ENCODE measurements at regions not wholly inside any gene's neighbourhood (a gene's known extent, or its start where the extent isn't known, plus 50 kb on each side); places are given as distances from the start of the nearest gene placed in this dataset.

DNA sequence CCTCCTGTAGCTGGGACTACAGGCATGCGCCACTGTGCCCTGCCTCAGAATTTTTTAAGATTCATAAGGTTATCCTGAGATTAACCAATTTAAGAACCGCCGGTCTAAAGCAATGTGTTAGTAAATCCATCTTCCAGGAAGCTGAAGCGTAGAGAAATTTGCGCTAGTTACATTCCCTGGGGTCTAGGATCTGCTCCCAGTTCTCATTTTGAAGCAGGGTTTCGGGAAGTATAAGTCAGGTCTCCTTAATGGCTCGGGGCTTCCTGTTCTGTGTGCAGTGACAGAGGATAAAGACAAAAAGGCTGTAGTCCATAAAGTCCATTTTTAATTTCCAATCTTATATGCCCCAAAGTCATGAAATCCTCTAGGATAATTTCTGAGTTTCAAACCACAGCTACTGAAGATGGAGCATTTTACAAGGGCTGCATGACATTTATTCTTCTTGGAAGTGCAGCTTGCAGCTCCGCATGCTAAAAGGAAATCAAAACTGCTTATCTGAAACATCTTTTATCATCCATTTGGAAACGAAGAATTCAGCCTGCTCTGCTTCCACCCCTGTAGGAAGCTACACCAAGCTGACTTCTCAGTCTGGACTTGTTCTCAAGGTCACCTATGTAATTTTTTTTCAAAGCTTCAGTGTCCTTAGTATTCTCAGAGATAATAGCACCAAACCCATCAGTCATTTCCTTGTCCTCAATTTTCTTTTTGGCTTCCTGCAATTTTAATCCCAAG lies 326.1 kb downstream of the PRL start:
- H3K27ac ChIP-seq (ENCODE audit: low read depth in 1 of 2, low read length in 1 of 2), result peak overlapping the region in 1 of 2 donors; percentile 33
- WGBS, 2 donors, result 38 to 47% methylated on average over 9 of the region's 9 CpGs
- H3K9me3 ChIP-seq (ENCODE audit: control insufficient read depth in 4 of 4, insufficient read depth in 3 of 4, low read length in 3 of 4), result no peaks in the 10 kb centered on the region
- DNase-seq, result no peak
- TF ChIP-seq, protein P1, sequence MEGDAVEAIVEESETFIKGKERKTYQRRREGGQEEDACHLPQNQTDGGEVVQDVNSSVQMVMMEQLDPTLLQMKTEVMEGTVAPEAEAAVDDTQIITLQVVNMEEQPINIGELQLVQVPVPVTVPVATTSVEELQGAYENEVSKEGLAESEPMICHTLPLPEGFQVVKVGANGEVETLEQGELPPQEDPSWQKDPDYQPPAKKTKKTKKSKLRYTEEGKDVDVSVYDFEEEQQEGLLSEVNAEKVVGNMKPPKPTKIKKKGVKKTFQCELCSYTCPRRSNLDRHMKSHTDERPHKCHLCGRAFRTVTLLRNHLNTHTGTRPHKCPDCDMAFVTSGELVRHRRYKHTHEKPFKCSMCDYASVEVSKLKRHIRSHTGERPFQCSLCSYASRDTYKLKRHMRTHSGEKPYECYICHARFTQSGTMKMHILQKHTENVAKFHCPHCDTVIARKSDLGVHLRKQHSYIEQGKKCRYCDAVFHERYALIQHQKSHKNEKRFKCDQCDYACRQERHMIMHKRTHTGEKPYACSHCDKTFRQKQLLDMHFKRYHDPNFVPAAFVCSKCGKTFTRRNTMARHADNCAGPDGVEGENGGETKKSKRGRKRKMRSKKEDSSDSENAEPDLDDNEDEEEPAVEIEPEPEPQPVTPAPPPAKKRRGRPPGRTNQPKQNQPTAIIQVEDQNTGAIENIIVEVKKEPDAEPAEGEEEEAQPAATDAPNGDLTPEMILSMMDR (IDR thresholded peaks at IDR 0.05; ENCODE audit: control extremely low read depth, extremely low read depth), result no peak
- H3K27me3 ChIP-seq (ENCODE audit: control insufficient read depth in 3 of 3, insufficient read depth in 3 of 3, low read length in 2 of 3), result no peaks in the 10 kb centered on the region
- no peaks in the 10 kb centered on the region for H3K36me3 ChIP-seq (ENCODE audit: control insufficient read depth in 4 of 4, insufficient read depth in 4 of 4, low read length in 4 of 4)
- H3K9ac ChIP-seq (ENCODE audit: insufficient read depth in 1 of 2, low read length in 2 of 2), result no peak overlapping the region
- ATAC-seq (ENCODE audit: insufficient read depth, low FRiP score), result no peak
- H3K4me3 ChIP-seq, result no peak overlapping the region
- peaks cover 0 to 32% (median 7%) of the 10 kb centered on the region in 5 donors for H3K4me1 ChIP-seq (ENCODE audit: control insufficient read depth in 5 of 5, insufficient read depth in 5 of 5, low read length in 5 of 5)

DNA sequence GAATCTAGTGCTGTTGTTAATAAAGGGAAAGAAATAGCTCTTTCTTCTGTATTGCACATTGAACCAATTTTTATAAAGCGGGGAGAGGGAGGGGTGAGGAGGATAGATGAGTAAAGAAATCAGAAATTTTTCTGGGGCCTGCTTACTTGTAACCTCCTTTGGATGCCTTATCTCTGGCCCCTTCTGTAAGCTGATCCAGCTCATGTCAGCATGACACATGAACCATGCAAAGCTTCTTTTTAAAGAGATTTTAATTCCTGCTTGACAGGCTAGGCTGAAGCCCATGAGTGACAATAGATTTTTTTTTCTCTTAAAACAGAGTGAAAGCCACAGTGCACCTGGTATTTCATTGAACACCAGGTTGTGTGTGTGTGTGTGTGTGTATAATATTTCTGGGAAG lies 325.3 kb downstream of the PRL start:
- no peak for ATAC-seq (ENCODE audit: insufficient read depth, low FRiP score)
- no peak overlapping the region for H3K27ac ChIP-seq (ENCODE audit: low read depth in 1 of 2, low read length in 1 of 2)
- H3K4me1 ChIP-seq (ENCODE audit: control insufficient read depth in 5 of 5, insufficient read depth in 5 of 5, low read length in 5 of 5), result peaks cover 0 to 32% (median 7%) of the 10 kb centered on the region in 5 donors
- no peaks in the 10 kb centered on the region for H3K9me3 ChIP-seq (ENCODE audit: control insufficient read depth in 4 of 4, insufficient read depth in 3 of 4, low read length in 3 of 4)
- no peaks in the 10 kb centered on the region for H3K27me3 ChIP-seq (ENCODE audit: control insufficient read depth in 3 of 3, insufficient read depth in 3 of 3, low read length in 2 of 3)
- 100% methylated on average over 1 of the region's 1 CpG; no CpG with 5 or more reads in 1 of the 2 donors for WGBS, 2 donors
- no peak overlapping the region for H3K9ac ChIP-seq (ENCODE audit: insufficient read depth in 1 of 2, low read length in 2 of 2)
- H3K4me3 ChIP-seq, result no peak overlapping the region
- no peaks in the 10 kb centered on the region for H3K36me3 ChIP-seq (ENCODE audit: control insufficient read depth in 4 of 4, insufficient read depth in 4 of 4, low read length in 4 of 4)
- DNase-seq, result no peak
- TF ChIP-seq, protein P1 (IDR thresholded peaks at IDR 0.05; ENCODE audit: control extremely low read depth, extremely low read depth), result no peak

- 96 to 97% methylated on average over 5 of the region's 5 CpGs for WGBS, 2 donors
- Histone ChIP-seq H3K4me1 (ENCODE audit: control insufficient read depth in 5 of 5, insufficient read depth in 5 of 5, low read length in 5 of 5) (peaks cover 0 to 27% (median 7%) of the 10 kb centered on the region in 5 donors), H3K9me3 (ENCODE audit: control insufficient read depth in 4 of 4, insufficient read depth in 3 of 4, low read length in 3 of 4) (no peaks in the 10 kb centered on the region), H3K27me3 (ENCODE audit: control insufficient read depth in 3 of 3, insufficient read depth in 3 of 3, low read length in 2 of 3) (no peaks in the 10 kb centered on the region), H3K9ac (ENCODE audit: insufficient read depth in 1 of 2, low read length in 2 of 2) (no peak overlapping the region), H3K4me3 (no peak overlapping the region), H3K36me3 (ENCODE audit: control insufficient read depth in 4 of 4, insufficient read depth in 4 of 4, low read length in 4 of 4) (no peaks in the 10 kb centered on the region), H3K27ac (ENCODE audit: low read depth in 1 of 2, low read length in 1 of 2) (no peak overlapping the region)
- no peak for ATAC-seq (ENCODE audit: insufficient read depth, low FRiP score)
- no peak for DNase-seq
- TF ChIP-seq, protein P1 (IDR thresholded peaks at IDR 0.05; ENCODE audit: control extremely low read depth, extremely low read depth), result no peak
These were observed 324.3 kb downstream of the PRL start for GRCh38 chr6:21972516-21972915.

- Histone ChIP-seq H3K9me3 (ENCODE audit: control insufficient read depth in 4 of 4, insufficient read depth in 3 of 4, low read length in 3 of 4) (no peaks in the 10 kb centered on the region), H3K4me3 (no peak overlapping the region), H3K27ac (ENCODE audit: low read depth in 1 of 2, low read length in 1 of 2) (no peak overlapping the region), H3K9ac (ENCODE audit: insufficient read depth in 1 of 2, low read length in 2 of 2) (no peak overlapping the region), H3K36me3 (ENCODE audit: control insufficient read depth in 4 of 4, insufficient read depth in 4 of 4, low read length in 4 of 4) (no peaks in the 10 kb centered on the region), H3K27me3 (ENCODE audit: control insufficient read depth in 3 of 3, insufficient read depth in 3 of 3, low read length in 2 of 3) (no peaks in the 10 kb centered on the region), H3K4me1 (ENCODE audit: control insufficient read depth in 5 of 5, insufficient read depth in 5 of 5, low read length in 5 of 5) (no peaks in the 10 kb centered on the region)
- 86 to 96% methylated on average over 1 of the region's 1 CpG for WGBS, 2 donors
- DNase-seq (no peak), ATAC-seq (ENCODE audit: insufficient read depth, low FRiP score) (no peak)
- TF ChIP-seq, protein P1 (IDR thresholded peaks at IDR 0.05; ENCODE audit: control extremely low read depth, extremely low read depth), result no peak
These were observed 319.5 kb downstream of the PRL start for GRCh38 chr6:21977346-21977745.

All from lung (tissue), 11 donors.